ENCODE measurements at regions not wholly inside any gene's neighbourhood (a gene's known extent, or its start where the extent isn't known, plus 50 kb on each side); places are given as distances from the start of the nearest gene placed in this dataset.

GRCh38 chr4:10973686-10974085, 289.1 kb upstream of the CLNK start:
- no peak for DNase-seq (ENCODE audit: low spot score)
- Histone ChIP-seq H3K27me3 (replicated peaks; ENCODE audit: insufficient read depth, low read depth, low read length, poor library complexity) (no peaks in the 10 kb centered on the region), H3K4me3 (ENCODE audit: low read depth, low read length, poor library complexity, severe bottlenecking) (no peak overlapping the region), H3K4me1 (ENCODE audit: insufficient read depth, low read length, poor library complexity, severe bottlenecking) (no peaks in the 10 kb centered on the region), H3K27ac (ENCODE audit: low read depth, low read length, poor library complexity, severe bottlenecking) (no peak overlapping the region), H3K9me3 (ENCODE audit: low read depth, low read length, poor library complexity, severe bottlenecking) (peaks cover 24% of the 10 kb centered on the region), H3K36me3 (ENCODE audit: insufficient read depth, low read length, poor library complexity, severe bottlenecking) (no peaks in the 10 kb centered on the region)
- ChIA-PET CTCF (no interaction called here), POLR2A (ENCODE audit: low non-redundant PET) (no interaction called here)
- no TSS peak for BruUV-seq (replicated peaks)
- intact Hi-C loops (cut with micrococcal nuclease; ENCODE audit: unreplicated experiment): no loop called here
- TF ChIP-seq EZH2 (IDR thresholded peaks at IDR 0.05; ENCODE audit: borderline replicate concordance, low read depth, low read length, poor library complexity, severe bottlenecking): no peak
- no peak for TF ChIP-seq CTCF (conservative IDR thresholded peaks at IDR 0.05; ENCODE audit: low read depth, low read length)

- peaks cover 35% of the 10 kb centered on the region for H3K9me3 ChIP-seq (ENCODE audit: low read depth, low read length, poor library complexity, severe bottlenecking)
- H3K36me3 ChIP-seq (ENCODE audit: insufficient read depth, low read length, poor library complexity, severe bottlenecking): no peaks in the 10 kb centered on the region
- BruUV-seq (replicated peaks): no TSS peak
- no peaks in the 10 kb centered on the region for H3K27me3 ChIP-seq (replicated peaks; ENCODE audit: insufficient read depth, low read depth, low read length, poor library complexity)
- no peak for DNase-seq (ENCODE audit: low spot score)
- H3K4me1 ChIP-seq (ENCODE audit: insufficient read depth, low read length, poor library complexity, severe bottlenecking): no peaks in the 10 kb centered on the region
- intact Hi-C loops (cut with micrococcal nuclease; ENCODE audit: unreplicated experiment): no loop called here
- no peak overlapping the region for H3K27ac ChIP-seq (ENCODE audit: low read depth, low read length, poor library complexity, severe bottlenecking)
- POLR2A ChIA-PET (ENCODE audit: low non-redundant PET): no interaction called here
- no peak overlapping the region for H3K4me3 ChIP-seq (ENCODE audit: low read depth, low read length, poor library complexity, severe bottlenecking)
- CTCF ChIA-PET: no interaction called here
- TF ChIP-seq EZH2 (IDR thresholded peaks at IDR 0.05; ENCODE audit: borderline replicate concordance, low read depth, low read length, poor library complexity, severe bottlenecking): no peak
- TF ChIP-seq CTCF (conservative IDR thresholded peaks at IDR 0.05; ENCODE audit: low read depth, low read length): no peak
Observed at GRCh38 chr4:10971800-10972401, 287.3 kb upstream of the CLNK start.

DNA sequence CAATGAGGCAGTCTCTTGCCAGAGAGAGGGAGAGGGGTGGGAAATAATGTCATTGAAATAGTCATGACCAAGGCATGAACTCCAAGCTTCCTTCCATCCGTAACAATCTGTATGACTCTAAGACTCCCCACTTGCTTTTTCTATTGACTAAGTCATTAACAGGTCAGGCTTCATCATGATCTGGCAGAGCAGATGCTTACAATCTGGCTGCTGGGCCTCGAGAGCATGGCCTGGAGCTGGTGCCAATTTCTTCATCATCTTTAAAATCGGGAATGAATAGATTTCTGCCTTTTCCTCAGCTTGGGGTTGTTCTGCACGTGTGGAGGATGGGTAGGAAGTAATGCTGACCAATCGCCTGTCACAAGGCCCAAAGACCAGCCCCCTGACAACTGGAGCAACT, 280.6 kb upstream of the CLNK start:
- Histone ChIP-seq H3K4me1 (ENCODE audit: insufficient read depth, low read length, poor library complexity, severe bottlenecking) (no peaks in the 10 kb centered on the region), H3K9me3 (ENCODE audit: low read depth, low read length, poor library complexity, severe bottlenecking) (peaks cover 46% of the 10 kb centered on the region), H3K27me3 (replicated peaks; ENCODE audit: insufficient read depth, low read depth, low read length, poor library complexity) (no peaks in the 10 kb centered on the region), H3K27ac (ENCODE audit: low read depth, low read length, poor library complexity, severe bottlenecking) (no peak overlapping the region), H3K36me3 (ENCODE audit: insufficient read depth, low read length, poor library complexity, severe bottlenecking) (no peaks in the 10 kb centered on the region), H3K4me3 (ENCODE audit: low read depth, low read length, poor library complexity, severe bottlenecking) (no peak overlapping the region)
- CTCF ChIA-PET: no interaction called here
- no peak for TF ChIP-seq CTCF (conservative IDR thresholded peaks at IDR 0.05; ENCODE audit: low read depth, low read length)
- TF ChIP-seq EZH2 (IDR thresholded peaks at IDR 0.05; ENCODE audit: borderline replicate concordance, low read depth, low read length, poor library complexity, severe bottlenecking): no peak
- POLR2A ChIA-PET (ENCODE audit: low non-redundant PET): no interaction called here
- BruUV-seq (replicated peaks): no TSS peak
- no peak for DNase-seq (ENCODE audit: low spot score)
- intact Hi-C loops (cut with micrococcal nuclease; ENCODE audit: unreplicated experiment): no loop called here

All from A673 (cell line).